HK-2 (cell line): ENCODE measurements at regions not wholly inside any gene's neighbourhood (a gene's known extent, or its start where the extent isn't known, plus 50 kb on each side); places are given as distances from the start of the nearest gene placed in this dataset.

Experiments
- DNase-seq: peaks from one replicate; pipeline ENCODE4 v3.0.0-alpha.2; 2018; ENCODE audit not compliant: unreplicated experiment

DNA sequence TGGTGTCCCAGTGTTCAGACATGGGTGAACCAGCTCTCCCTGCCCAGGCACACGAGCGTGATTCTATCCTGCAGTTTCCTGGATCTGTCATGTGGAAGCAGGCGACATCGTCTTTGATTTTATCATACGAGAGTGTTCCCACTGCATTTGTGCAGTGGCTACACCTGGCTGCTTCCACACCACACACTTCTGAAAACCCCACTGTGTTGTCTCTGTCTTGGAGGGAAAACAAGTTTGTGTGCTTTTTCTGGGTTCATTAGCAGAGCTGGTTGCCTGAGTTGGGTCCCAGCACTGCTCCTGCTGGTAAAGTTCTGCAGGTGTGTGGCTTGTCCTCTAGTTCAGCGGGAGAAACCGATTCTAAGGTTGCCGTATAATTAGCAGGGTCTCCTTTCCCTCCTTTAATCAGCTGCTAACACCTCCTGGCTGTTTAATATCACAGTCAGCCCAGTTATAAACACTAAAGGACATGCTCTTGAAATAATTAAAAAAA lies 58.5 kb upstream of the TWIST2 start:
- DNase-seq = no peak

DNA sequence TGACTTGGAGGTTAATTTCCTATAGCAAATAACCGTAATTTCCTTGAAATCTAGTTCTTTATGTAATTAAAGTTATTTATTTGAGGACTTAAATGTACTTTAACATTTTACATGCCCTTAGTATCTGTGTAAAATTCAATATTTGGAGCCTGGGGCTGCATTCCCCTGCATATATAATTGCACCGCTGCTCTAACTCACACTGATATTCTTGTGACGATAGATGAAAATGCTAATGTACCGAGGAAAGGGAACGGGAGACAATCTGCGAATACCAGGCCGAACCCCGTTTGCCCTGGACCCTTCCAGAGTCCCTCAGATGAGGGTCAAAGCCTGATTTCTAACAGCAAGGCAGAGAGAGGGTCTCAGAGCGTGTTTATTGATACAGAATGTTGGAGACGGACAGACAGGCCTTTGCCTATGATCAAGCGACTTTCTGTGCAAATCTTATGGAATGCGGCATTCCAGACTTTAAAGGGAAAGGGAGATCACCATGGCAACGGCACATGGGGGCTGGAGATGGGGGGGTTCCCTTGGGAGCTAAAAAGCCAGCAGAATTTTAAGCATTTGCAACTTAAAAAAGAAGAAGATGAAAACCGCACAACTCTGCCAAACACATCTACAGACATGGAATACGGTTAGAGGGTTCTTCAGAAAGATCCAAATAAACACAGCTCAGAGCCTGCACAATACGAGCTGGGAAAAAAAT lies 57.6 kb upstream of the TWIST2 start:
- no peak for DNase-seq

DNA sequence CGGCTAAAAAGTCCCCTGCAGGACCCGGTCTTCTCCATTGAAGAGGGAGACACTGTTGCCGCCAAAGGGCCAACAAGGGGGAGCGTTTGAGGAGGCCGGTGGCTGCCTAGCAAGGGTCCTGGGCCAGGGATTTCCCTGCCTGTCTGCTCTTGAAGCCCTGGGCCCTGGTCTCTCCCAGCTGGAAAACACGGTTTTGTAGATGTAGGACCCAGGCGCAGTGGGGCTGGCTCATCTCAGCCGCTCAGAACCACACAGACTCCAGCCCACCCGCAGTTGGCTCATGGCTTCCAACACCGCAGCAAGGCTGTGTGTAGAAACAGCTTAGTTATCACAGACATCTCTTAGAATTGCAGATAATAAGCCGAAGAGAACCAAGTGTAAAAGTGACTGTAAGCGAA lies 57.1 kb upstream of the TWIST2 start:
- no peak for DNase-seq

DNA sequence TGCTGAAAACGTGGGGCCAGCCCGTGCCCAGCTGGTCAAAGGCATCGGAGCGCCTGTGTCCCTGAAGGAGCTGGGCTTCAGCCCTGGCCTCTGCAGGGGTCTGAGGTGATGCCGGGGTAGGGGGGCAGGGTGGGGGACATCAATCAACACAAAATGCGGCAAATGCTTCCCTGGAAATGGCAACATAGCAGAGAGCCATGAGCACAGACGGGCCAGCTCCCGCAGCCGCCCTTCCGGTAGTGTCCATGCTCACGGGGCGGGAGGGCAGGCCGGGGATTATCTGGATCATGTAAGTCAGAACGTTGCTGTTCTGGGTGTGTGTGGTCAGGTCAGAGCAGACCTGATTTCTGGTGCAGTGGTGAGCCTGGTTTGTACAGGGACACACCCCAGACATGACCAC lies 56.5 kb upstream of the TWIST2 start:
- no peak for DNase-seq

DNA sequence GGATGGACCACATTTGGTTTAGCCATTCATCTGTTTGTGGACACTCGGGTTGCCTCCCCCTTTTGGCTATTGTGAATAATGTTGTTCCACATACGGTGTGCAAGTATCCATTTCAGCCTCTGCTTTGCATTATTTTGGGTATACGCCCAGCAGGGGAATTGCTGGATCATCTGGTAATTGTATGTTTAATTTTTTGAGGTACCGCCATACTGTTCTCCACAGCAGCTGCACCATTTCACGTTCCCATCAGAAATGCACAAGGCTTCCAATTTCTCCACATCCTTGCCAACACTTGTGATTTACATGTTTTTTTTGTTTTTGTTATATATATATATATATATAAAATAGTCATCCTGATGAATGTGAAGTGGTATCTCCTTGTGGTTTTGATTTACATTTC lies 54.6 kb upstream of the TWIST2 start:
- no peak for DNase-seq

DNA sequence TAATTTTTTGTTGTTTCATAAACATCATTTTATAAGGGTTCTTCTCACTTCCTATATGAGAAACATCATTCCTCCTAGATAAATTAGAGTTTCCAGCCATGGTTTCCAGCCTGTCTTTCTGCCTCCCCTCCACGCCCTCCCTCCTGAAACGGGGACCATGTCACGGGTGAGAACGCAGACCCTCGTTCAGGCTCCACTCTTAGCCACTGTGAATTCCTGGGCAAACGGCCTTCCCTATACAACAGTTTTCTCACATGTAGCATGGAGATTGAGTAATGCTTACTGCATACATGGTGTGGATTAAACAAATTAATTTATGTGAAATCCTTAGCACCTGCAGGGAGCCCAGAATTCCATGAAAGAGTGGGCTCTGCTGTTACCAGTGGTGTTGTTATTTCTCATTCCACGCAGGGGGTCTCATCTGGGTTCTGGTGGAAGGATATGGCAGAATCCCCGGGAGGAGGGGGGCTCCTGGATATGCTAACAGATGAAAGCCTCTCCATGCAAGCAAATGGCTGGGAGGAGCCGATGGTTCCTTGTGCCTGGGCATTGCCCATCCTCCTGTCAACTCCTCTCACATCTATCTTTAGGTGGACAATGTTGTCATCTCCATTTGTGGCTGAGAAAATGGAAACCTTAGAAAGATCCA lies 54.0 kb upstream of the TWIST2 start:
- DNase-seq = no peak

DNA sequence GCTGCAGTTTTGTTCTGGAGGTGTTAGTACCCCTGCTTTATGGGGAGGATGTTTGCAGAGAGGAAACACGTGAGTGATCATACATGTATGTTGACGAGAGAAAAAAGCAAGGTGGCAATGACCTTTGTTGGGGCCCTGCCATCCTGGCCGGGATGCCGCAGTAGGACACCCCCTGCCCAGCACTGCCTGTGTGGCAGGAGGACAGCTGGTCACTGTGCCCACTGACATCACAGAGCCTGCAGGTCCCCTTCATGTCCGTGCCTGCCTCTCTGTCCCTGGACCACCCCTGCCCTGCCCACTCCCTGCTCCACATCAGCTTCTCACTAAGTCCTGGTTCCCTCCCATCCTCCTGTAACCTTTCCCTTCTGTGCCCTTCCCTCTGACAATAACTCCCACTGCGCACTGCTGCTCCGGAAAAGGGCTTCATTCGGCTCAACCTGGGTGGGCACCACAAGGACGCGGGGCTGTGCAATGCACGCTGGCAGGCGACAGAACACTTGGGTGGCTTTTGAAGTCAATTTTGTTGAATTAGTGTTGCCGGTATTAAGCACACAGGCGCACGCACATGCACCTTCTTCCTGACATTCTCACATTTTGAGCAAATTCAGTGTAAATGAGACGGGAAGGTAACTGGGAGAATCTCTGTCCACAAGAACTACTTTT lies 51.5 kb upstream of the TWIST2 start:
- DNase-seq = no peak

DNA sequence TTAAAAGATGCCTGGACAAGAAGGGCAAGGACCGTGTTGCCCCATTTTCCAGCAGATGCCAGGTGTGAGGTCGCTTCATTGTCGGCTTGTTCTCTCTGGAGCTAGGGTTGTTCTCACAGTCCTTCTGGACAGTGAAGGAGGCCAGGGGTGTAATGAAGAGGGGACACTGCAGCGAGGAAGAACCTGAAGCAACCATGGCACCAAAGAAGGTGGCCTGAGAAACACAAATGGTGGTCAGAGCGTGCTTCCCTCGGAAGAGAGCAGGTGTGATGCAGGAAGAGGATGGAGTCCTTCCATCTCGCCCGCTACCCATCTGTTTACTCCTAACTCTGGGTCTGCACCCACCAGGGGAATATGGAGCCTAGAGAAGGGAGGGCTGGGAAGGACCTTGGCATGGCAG lies 50.3 kb upstream of the TWIST2 start:
- DNase-seq = no peak
